ENCODE measurements at regions not wholly inside any gene's neighbourhood (a gene's known extent, or its start where the extent isn't known, plus 50 kb on each side); places are given as distances from the start of the nearest gene placed in this dataset.

DNA sequence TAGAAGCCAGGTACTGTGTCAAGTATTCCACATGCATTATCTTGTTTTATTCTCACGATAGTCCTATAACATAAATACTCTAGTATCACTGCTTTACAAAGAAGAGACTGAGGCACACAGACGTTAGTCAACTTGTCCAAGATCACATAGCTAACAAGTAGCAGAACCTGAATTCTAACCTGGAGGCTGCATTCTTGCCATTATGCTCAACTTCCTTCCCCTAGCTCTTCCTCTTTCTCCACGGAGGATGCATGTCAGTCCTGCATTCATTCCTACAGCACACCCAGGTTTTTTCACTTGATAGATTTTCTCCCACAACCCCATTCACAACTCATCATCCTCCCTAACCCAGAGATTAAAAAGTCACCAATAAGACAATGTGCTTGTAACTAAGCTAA is 388.5 kb upstream of the NFE2L3 start:
- Histone ChIP-seq H4K20me1 (no peaks in the 10 kb centered on the region), H3K36me3 (no peaks in the 10 kb centered on the region), H3K9ac (no peak overlapping the region), H3K4me3 (no peak overlapping the region), H3K4me2 (no peak overlapping the region), H3K9me3 (replicated peaks in 1 of 11) (no peaks in the 10 kb centered on the region), H3K4me1 (no peaks in the 10 kb centered on the region), H3K27ac (no peak overlapping the region), H3K27me3 (no peaks in the 10 kb centered on the region)
- TF ChIP-seq Cebpa-rat (IDR thresholded peaks at IDR 0.05) = no peak

DNA sequence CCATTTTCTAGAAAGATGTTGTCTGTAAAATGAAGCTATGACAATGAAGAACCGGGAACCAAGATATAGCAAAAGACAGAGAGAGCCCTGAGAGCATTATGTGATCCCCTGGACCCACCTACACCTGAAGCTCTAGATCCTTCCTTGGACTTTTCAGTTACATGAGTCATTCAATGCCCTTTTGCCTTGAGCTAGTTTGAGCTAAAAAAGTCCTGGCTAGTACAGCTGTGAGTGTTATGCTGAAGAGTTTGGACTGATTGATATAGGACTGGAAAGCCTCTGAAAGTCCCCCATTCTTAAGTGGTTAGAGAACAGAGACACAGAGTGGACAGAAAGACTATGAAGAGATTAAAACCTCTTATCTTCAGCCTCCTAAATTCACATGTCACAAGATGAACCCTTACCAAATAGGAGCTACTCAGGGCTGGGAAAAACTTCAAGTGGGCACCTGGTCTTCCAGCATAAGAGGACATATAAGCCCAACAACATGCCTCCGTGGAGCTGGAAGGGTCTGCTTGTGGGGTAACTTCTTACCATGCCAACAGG is 386.8 kb upstream of the NFE2L3 start:
- no peaks in the 10 kb centered on the region for H3K9me3 ChIP-seq (replicated peaks in 1 of 11)
- no peaks in the 10 kb centered on the region for H4K20me1 ChIP-seq
- H3K4me2 ChIP-seq = no peak overlapping the region
- H3K4me3 ChIP-seq = no peak overlapping the region
- H3K36me3 ChIP-seq = no peaks in the 10 kb centered on the region
- no peaks in the 10 kb centered on the region for H3K4me1 ChIP-seq
- no peak overlapping the region for H3K9ac ChIP-seq
- H3K27me3 ChIP-seq = no peaks in the 10 kb centered on the region
- H3K27ac ChIP-seq = no peak overlapping the region
- TF ChIP-seq Cebpa-rat (IDR thresholded peaks at IDR 0.05) = no peak

DNA sequence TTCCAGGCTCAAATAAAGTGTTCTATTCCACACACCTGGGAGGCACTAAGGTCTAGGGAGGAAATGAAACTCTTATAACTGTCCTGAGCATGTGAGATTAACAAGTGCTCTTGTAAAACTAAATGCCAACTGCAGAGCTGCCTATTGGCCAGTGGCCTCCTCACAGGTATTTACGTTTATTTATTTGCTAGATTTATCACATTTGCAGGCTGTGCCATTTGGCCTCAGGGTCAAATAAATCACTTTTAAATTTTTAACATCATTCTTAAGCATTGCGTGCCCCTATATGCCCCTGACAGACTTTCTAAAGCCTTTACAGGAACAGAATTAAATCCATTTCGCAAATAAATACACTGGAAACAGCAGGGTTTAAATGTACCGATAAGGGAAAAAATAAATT is 381.8 kb upstream of the NFE2L3 start:
- no peaks in the 10 kb centered on the region for H3K4me1 ChIP-seq

DNA sequence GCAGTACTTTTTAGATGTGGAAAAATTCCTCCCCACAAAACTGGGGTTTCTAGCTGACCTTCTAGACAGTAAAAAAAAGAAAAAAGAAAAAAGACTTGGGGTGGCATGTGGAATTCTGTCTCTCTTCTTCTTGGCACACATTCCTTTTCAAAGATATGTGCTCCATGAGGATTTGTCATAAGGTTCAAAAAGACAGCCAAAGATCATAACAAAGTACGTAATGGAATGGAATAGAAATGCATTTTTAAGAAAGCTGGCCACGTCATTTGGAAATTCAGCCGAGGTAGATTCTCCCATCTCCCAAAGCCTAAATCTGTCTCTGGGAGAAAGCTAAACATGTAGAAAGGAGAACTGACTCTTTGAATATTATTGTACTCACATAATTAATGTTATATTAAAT is 381.3 kb upstream of the NFE2L3 start:
- Histone ChIP-seq H3K9me3 (replicated peaks in 1 of 11) (no peaks in the 10 kb centered on the region), H3K4me3 (no peak overlapping the region), H3K9ac (no peak overlapping the region), H3K36me3 (no peaks in the 10 kb centered on the region), H3K27ac (no peak overlapping the region), H4K20me1 (no peaks in the 10 kb centered on the region), H3K4me1 (no peaks in the 10 kb centered on the region), H3K4me2 (no peak overlapping the region), H3K27me3 (no peaks in the 10 kb centered on the region)
- no peak for TF ChIP-seq Cebpa-rat (IDR thresholded peaks at IDR 0.05)

More for the DNA sequence above, 381.8 kb upstream of the NFE2L3 start:
- H3K36me3 ChIP-seq = no peaks in the 10 kb centered on the region
- H3K9ac ChIP-seq = no peak overlapping the region
- H3K9me3 ChIP-seq (replicated peaks in 1 of 11) = no peaks in the 10 kb centered on the region
- H3K4me2 ChIP-seq = no peak overlapping the region
- TF ChIP-seq Cebpa-rat (IDR thresholded peaks at IDR 0.05) = no peak
- no peak overlapping the region for H3K27ac ChIP-seq
- no peak overlapping the region for H3K4me3 ChIP-seq
- no peaks in the 10 kb centered on the region for H3K27me3 ChIP-seq
- no peaks in the 10 kb centered on the region for H4K20me1 ChIP-seq

DNA sequence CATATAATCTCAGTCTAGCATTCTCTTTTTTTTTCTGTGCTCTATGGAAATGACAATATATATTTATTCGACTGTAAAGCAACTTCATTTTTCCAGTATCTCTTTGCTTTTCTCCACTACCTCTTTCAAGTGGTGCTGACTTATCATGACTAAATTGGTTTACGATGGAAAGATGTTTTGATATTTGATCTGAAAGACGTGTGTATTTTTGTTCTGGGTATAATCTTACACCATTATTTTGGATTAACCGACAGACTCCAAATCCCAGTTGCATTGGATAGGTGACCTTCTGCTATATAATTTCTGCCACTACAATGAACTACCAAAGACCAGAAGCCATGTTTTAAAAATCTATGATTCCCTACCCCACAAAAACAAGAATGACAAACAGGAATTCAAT is 380.5 kb upstream of the NFE2L3 start:
- Histone ChIP-seq H3K27me3 (no peaks in the 10 kb centered on the region), H3K4me2 (no peak overlapping the region), H3K9ac (no peak overlapping the region), H4K20me1 (no peaks in the 10 kb centered on the region), H3K4me1 (no peaks in the 10 kb centered on the region), H3K4me3 (no peak overlapping the region), H3K36me3 (no peaks in the 10 kb centered on the region), H3K27ac (no peak overlapping the region), H3K9me3 (replicated peaks in 1 of 11) (no peaks in the 10 kb centered on the region)
- no peak for TF ChIP-seq Cebpa-rat (IDR thresholded peaks at IDR 0.05)

- Histone ChIP-seq H3K4me2 (no peak overlapping the region), H3K4me3 (no peak overlapping the region), H3K4me1 (peaks cover 0 to 9% (median 4%) of the 10 kb centered on the region in 10 experiments; a peak in 12 of 20 replicates), H3K36me3 (no peaks in the 10 kb centered on the region), H3K27me3 (no peaks in the 10 kb centered on the region), H3K9me3 (replicated peaks in 1 of 11) (no peaks in the 10 kb centered on the region), H4K20me1 (no peaks in the 10 kb centered on the region), H3K27ac (no peak overlapping the region), H3K9ac (no peak overlapping the region)
- no peak for TF ChIP-seq Cebpa-rat (IDR thresholded peaks at IDR 0.05)
These were observed 379.2 kb upstream of the NFE2L3 start for GRCh38 chr7:25772802-25773201.

DNA sequence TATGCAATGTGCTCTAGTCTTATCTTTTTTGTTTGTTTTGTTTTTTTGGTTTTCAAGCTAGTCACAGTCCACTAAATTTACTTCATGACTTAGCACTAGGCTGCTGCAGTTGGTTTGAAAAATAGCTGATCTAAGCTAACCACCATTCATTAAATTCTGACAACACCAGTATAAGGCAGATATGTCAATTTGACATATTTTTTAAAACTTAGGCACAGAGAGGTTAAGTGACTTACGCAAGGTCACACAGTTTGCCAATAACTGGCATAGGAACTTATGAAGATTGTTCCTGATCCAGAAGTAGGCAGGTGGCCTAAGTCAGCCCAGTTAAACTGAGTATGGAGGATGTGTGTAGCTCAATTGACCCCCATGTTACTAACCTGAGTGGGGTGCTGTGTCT is 377.3 kb upstream of the NFE2L3 start:
- Histone ChIP-seq H3K4me3 (no peak overlapping the region), H3K27me3 (no peaks in the 10 kb centered on the region), H3K36me3 (no peaks in the 10 kb centered on the region), H3K9ac (no peak overlapping the region), H3K4me1 (peaks cover 0 to 27% (median 14%) of the 10 kb centered on the region in 10 experiments; a peak in 13 of 20 replicates), H4K20me1 (no peaks in the 10 kb centered on the region), H3K9me3 (replicated peaks in 1 of 11) (no peaks in the 10 kb centered on the region), H3K27ac (no peak overlapping the region), H3K4me2 (no peak overlapping the region)
- TF ChIP-seq Cebpa-rat (IDR thresholded peaks at IDR 0.05) = no peak

- Histone ChIP-seq H3K4me2 (no peak overlapping the region), H3K36me3 (no peaks in the 10 kb centered on the region), H3K27ac (no peak overlapping the region), H3K4me1 (peaks cover 0 to 28% (median 14%) of the 10 kb centered on the region in 10 experiments; a peak in 13 of 20 replicates), H3K27me3 (no peaks in the 10 kb centered on the region), H3K9ac (no peak overlapping the region), H3K9me3 (replicated peaks in 1 of 11) (no peaks in the 10 kb centered on the region), H3K4me3 (no peak overlapping the region), H4K20me1 (no peaks in the 10 kb centered on the region)
- no peak for TF ChIP-seq Cebpa-rat (IDR thresholded peaks at IDR 0.05)
These were observed 376.4 kb upstream of the NFE2L3 start for GRCh38 chr7:25775570-25775969.

DNA sequence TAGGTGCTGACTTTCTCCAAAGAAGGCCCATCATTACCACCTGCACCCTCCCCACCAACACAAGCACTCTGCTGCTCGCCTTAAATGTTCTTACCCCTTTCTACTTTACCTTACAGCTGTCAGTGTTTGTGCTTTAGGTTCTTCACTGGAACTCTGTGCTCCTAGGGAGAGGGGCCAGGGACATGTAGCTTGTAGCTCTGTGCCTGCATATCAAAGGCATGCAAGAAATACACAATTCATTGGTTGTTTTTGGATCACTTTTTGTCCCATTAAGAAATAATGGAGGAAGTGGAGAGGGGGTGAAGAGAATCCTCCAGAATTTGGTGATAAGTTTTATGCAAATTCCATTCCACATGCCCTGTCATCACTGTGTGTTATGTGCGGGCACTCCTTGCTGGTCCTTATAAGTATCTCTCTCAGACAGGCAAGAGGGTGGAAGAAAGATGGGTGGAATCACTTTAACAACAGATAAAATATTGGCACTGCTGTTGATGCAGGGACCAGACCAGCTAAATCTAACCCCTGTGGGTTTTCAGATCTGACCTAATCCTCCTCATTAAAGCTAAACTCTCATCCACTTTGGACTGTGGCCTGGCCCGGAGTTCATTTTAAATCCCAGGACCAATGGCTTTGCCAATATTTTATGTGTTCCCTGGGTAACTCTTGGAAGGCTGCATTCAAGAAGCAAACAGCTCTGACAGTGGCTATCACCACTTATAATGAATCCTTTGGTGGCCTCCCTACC is 375.8 kb upstream of the NFE2L3 start:
- Histone ChIP-seq H3K36me3 (no peaks in the 10 kb centered on the region), H4K20me1 (no peaks in the 10 kb centered on the region), H3K9ac (no peak overlapping the region), H3K4me3 (no peak overlapping the region), H3K27me3 (no peaks in the 10 kb centered on the region), H3K4me2 (no peak overlapping the region), H3K9me3 (replicated peaks in 1 of 11) (no peaks in the 10 kb centered on the region), H3K27ac (no peak overlapping the region), H3K4me1 (peaks cover 0 to 28% (median 14%) of the 10 kb centered on the region in 10 experiments; a peak in 13 of 20 replicates)
- no peak for TF ChIP-seq Cebpa-rat (IDR thresholded peaks at IDR 0.05)

DNA sequence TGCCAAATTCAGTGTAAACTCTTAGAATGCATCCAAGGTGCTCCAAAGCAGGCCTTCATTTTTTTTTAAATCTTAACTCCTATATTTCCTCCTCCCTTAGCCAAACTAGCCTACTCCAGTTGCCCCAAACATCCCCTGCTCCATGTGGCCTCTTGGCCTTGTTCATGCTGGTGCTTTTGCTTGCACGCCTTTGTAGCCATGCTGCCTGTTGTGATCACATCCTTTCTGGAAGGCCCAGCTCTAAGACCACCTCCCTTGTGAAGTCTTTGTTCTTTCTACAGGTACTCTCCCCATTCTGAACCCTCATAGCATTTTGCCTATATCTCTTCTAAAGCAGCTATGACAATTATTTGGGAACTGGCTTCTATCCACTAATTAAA is 375.3 kb upstream of the NFE2L3 start:
- Histone ChIP-seq H3K36me3 (no peaks in the 10 kb centered on the region), H3K9me3 (replicated peaks in 1 of 11) (no peaks in the 10 kb centered on the region), H3K27ac (no peak overlapping the region), H3K4me1 (peaks cover 0 to 28% (median 14%) of the 10 kb centered on the region in 10 experiments; a peak in 13 of 20 replicates), H3K27me3 (no peaks in the 10 kb centered on the region), H3K9ac (no peak overlapping the region), H4K20me1 (no peaks in the 10 kb centered on the region), H3K4me3 (no peak overlapping the region), H3K4me2 (no peak overlapping the region)
- no peak for TF ChIP-seq Cebpa-rat (IDR thresholded peaks at IDR 0.05)

Measured in BLaER1 treated with 17β-estradiol and CSF1 and Interleukin-3, amounts not matched to agents 10 nM and 100 nM (cell line).